ENCODE measurements at regions not wholly inside any gene's neighbourhood (a gene's known extent, or its start where the extent isn't known, plus 50 kb on each side); places are given as distances from the start of the nearest gene placed in this dataset.

DNA sequence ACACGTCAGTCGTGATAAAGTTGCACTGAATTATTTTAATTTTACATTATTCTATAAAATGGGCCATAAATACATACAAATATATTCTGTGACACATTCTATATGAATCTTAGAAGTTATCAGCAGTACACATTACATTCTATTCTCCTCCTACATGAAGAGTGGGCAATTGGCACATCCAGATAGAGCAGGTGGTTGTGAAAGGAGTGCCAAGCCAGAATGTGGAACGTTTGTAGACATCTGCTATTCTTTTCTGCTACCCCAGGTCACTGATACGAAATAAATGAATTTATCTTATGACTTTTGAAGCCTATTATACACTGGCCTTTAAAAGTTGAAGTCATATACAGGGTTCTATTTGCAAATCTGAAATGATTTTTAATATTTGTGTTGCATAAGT lies 373.2 kb downstream of the PCDH17 start:
- no peak for ATAC-seq (ENCODE audit: low read depth in 2 of 2)
- H3K27ac Mint-ChIP-seq: no peak overlapping the region
- H3K27ac ChIP-seq (ENCODE audit: insufficient read depth, low read length, poor library complexity, severe bottlenecking): no peak overlapping the region
- no peak overlapping the region for H3K4me3 Mint-ChIP-seq
- H3K27me3 Mint-ChIP-seq: no peaks in the 10 kb centered on the region
- no peak overlapping the region for H3K4me3 ChIP-seq (ENCODE audit: low read depth, low read length)
- no peaks in the 10 kb centered on the region for H3K36me3 ChIP-seq (ENCODE audit: control insufficient read depth, insufficient read depth, low read length)
- H3K4me1 ChIP-seq (ENCODE audit: control insufficient read depth, insufficient read depth, low read length, poor library complexity, severe bottlenecking): no peaks in the 10 kb centered on the region
- no peaks in the 10 kb centered on the region for H3K27me3 ChIP-seq (ENCODE audit: control insufficient read depth, insufficient read depth, low read length)
- no peak for DNase-seq
- no peaks in the 10 kb centered on the region for H3K36me3 Mint-ChIP-seq
- peaks cover 3 to 6% of the 10 kb centered on the region in 2 experiments for H3K9me3 ChIP-seq (ENCODE audit: control insufficient read depth in 2 of 2, low read length in 2 of 2)
- H3K4me1 Mint-ChIP-seq: no peaks in the 10 kb centered on the region
- H3K9me3 Mint-ChIP-seq: peaks cover 5 to 15% (median 7%) of the 10 kb centered on the region in 7 donors

DNA sequence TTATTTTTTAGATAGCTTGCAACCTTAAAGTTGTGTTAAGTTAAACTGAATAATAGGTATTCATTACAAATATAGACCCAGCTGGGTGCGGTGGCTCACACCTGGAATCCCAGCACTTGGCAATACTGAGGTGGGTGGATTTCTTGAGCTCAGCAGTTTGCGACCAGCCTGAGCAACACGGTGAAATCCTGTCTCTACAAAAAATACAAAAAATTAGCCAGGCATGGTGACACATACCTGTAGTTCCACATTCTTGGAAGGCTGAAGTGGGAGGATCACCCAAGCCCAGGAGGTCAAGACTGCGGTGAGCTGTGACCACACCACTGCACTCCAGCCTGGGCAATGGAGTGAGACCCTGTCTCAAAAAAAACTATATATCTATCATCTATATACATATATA lies 386.5 kb downstream of the PCDH17 start:
- H3K27ac ChIP-seq (ENCODE audit: insufficient read depth, low read length, poor library complexity, severe bottlenecking): no peak overlapping the region
- no peaks in the 10 kb centered on the region for H3K4me1 Mint-ChIP-seq
- H3K27me3 ChIP-seq (ENCODE audit: control insufficient read depth, insufficient read depth, low read length): no peaks in the 10 kb centered on the region
- H3K36me3 Mint-ChIP-seq: no peaks in the 10 kb centered on the region
- H3K9me3 Mint-ChIP-seq: peaks cover 0 to 23% (median 5%) of the 10 kb centered on the region in 7 donors
- no peak overlapping the region for H3K4me3 ChIP-seq (ENCODE audit: low read depth, low read length)
- no peak for DNase-seq
- H3K4me3 Mint-ChIP-seq: no peak overlapping the region
- H3K9me3 ChIP-seq (ENCODE audit: control insufficient read depth in 2 of 2, low read length in 2 of 2): peaks cover 0 to 4% of the 10 kb centered on the region in 2 experiments
- ATAC-seq (ENCODE audit: low read depth in 2 of 2): no peak
- no peaks in the 10 kb centered on the region for H3K27me3 Mint-ChIP-seq
- H3K27ac Mint-ChIP-seq: no peak overlapping the region
- no peaks in the 10 kb centered on the region for H3K36me3 ChIP-seq (ENCODE audit: control insufficient read depth, insufficient read depth, low read length)
- no peaks in the 10 kb centered on the region for H3K4me1 ChIP-seq (ENCODE audit: control insufficient read depth, insufficient read depth, low read length, poor library complexity, severe bottlenecking)

DNA sequence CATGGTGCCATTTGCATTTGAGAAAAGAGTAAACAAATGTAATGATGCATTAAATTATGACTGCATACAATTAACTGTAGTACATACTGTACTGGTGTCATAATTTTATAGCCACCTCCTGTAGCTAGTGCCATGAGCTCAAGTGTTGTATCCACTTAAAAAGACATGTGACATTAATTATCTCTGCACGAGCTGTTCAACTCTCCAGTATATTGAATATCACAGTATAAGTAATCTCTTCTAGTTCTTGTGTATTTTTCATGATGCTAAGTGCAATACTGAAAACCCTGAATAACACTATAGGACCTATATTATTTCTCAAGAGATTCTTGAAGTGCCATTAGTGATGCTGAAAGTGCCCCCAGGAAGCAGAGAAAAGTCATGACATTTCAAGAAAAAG lies 387.3 kb downstream of the PCDH17 start:
- Histone ChIP-seq H3K36me3 (ENCODE audit: control insufficient read depth, insufficient read depth, low read length) (no peaks in the 10 kb centered on the region), H3K4me1 (ENCODE audit: control insufficient read depth, insufficient read depth, low read length, poor library complexity, severe bottlenecking) (no peaks in the 10 kb centered on the region), H3K9me3 (ENCODE audit: control insufficient read depth in 2 of 2, low read length in 2 of 2) (peaks cover 0 to 4% of the 10 kb centered on the region in 2 experiments), H3K4me3 (ENCODE audit: low read depth, low read length) (no peak overlapping the region), H3K27me3 (ENCODE audit: control insufficient read depth, insufficient read depth, low read length) (no peaks in the 10 kb centered on the region), H3K27ac (ENCODE audit: insufficient read depth, low read length, poor library complexity, severe bottlenecking) (no peak overlapping the region)
- Mint-ChIP-seq H3K4me1 (no peaks in the 10 kb centered on the region), H3K4me3 (no peak overlapping the region), H3K27ac (no peak overlapping the region), H3K36me3 (no peaks in the 10 kb centered on the region), H3K27me3 (no peaks in the 10 kb centered on the region), H3K9me3 (peaks cover 0 to 21% (median 6%) of the 10 kb centered on the region in 7 donors)
- no peak for DNase-seq
- ATAC-seq (ENCODE audit: low read depth in 2 of 2): no peak

DNA sequence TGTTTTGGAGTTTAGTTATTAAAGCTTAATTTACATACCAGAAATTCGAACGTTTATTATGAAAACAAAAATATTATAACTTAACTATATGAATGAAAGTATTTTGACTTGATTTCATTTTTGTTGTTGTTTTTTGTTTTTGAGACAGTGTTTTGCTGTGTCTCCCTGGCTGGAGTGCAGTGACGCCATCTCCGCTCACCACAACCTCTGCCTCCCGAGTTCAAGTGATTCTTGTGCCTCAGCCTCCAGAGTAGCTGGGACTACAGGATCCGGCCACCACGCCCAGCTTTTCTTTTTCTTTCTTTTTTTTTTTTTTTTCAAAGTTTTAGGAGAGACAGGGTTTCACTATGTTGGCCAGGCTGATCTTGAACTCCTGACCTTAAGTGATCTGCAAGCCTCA lies 392.6 kb downstream of the PCDH17 start:
- ATAC-seq (ENCODE audit: low read depth in 2 of 2): no peak
- H3K4me1 ChIP-seq (ENCODE audit: control insufficient read depth, insufficient read depth, low read length, poor library complexity, severe bottlenecking): no peaks in the 10 kb centered on the region
- no peak overlapping the region for H3K27ac ChIP-seq (ENCODE audit: insufficient read depth, low read length, poor library complexity, severe bottlenecking)
- H3K4me3 Mint-ChIP-seq: no peak overlapping the region
- H3K9me3 Mint-ChIP-seq: peaks cover 0 to 29% (median 5%) of the 10 kb centered on the region in 7 donors
- H3K36me3 ChIP-seq (ENCODE audit: control insufficient read depth, insufficient read depth, low read length): no peaks in the 10 kb centered on the region
- no peak for DNase-seq
- H3K4me3 ChIP-seq (ENCODE audit: low read depth, low read length): no peak overlapping the region
- no peaks in the 10 kb centered on the region for H3K4me1 Mint-ChIP-seq
- H3K27me3 Mint-ChIP-seq: no peaks in the 10 kb centered on the region
- H3K36me3 Mint-ChIP-seq: no peaks in the 10 kb centered on the region
- H3K27ac Mint-ChIP-seq: no peak overlapping the region
- no peaks in the 10 kb centered on the region for H3K9me3 ChIP-seq (ENCODE audit: control insufficient read depth in 2 of 2, low read length in 2 of 2)
- no peaks in the 10 kb centered on the region for H3K27me3 ChIP-seq (ENCODE audit: control insufficient read depth, insufficient read depth, low read length)

DNA sequence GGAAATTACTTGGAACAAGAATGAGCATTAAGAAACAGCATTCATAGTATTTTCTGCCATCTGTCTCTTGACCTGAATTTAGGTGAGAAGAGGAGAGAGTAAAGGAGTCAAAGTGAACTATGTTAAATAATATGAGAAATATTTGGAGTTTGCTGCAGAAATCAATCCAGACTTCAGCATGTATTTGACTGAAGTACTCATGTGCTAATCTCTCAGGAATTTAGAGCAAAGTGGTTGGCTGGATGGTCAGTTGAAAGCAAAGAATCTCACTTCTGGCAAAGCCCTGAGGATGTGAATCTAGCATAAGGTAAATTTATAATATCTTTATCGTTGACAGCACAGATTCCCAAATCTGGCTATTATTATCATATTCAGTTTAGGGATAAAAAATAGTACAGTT lies 394.3 kb downstream of the PCDH17 start:
- ATAC-seq (ENCODE audit: low read depth in 2 of 2) (no peak), DNase-seq (no peak)
- H3K27ac Mint-ChIP-seq: no peak overlapping the region
- H3K9me3 Mint-ChIP-seq: peaks cover 0 to 29% (median 5%) of the 10 kb centered on the region in 7 donors
- no peaks in the 10 kb centered on the region for H3K36me3 ChIP-seq (ENCODE audit: control insufficient read depth, insufficient read depth, low read length)
- no peaks in the 10 kb centered on the region for H3K27me3 Mint-ChIP-seq
- no peaks in the 10 kb centered on the region for H3K4me1 ChIP-seq (ENCODE audit: control insufficient read depth, insufficient read depth, low read length, poor library complexity, severe bottlenecking)
- no peaks in the 10 kb centered on the region for H3K36me3 Mint-ChIP-seq
- no peak overlapping the region for H3K4me3 Mint-ChIP-seq
- H3K4me3 ChIP-seq (ENCODE audit: low read depth, low read length): no peak overlapping the region
- no peaks in the 10 kb centered on the region for H3K4me1 Mint-ChIP-seq
- no peaks in the 10 kb centered on the region for H3K27me3 ChIP-seq (ENCODE audit: control insufficient read depth, insufficient read depth, low read length)
- no peak overlapping the region for H3K27ac ChIP-seq (ENCODE audit: insufficient read depth, low read length, poor library complexity, severe bottlenecking)
- no peaks in the 10 kb centered on the region for H3K9me3 ChIP-seq (ENCODE audit: control insufficient read depth in 2 of 2, low read length in 2 of 2)

DNA sequence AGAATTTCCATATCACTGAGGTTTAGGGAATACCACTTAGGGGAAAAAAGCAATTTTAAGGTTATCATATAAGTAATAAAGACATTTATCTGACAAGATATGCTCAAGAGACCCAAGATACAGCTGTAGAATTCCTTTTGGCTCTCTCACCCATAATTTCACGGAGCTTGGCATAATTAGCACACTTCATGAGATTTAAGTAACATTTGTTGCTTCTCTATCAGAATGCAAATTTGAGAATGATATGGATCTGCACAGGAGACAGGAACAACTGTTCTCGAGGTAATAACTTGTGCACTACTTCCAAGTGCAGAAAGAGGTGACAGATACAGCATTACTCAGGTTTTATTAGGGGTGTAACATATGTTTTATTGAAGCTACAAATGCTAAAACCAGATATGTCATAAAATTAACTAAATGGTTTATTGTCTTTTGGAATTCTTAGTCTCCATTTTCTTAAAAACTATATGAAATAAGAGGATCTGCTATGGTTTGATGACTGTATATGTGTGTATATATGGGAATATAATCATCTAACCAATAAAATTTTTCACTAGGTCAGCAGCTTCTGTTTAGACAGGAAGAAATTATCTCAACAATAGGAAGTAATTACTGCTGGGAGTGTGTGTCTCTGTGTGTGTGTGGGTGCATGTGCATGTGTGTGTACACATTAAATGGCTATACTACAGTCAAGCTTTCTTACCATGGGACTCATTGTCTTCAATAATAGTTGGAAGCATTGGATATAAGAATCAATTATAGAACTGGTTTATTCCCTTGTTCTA lies 401.3 kb downstream of the PCDH17 start:
- H3K36me3 Mint-ChIP-seq: no peaks in the 10 kb centered on the region
- H3K27ac Mint-ChIP-seq: no peak overlapping the region
- H3K4me1 Mint-ChIP-seq: no peaks in the 10 kb centered on the region
- Histone ChIP-seq H3K27me3 (ENCODE audit: control insufficient read depth, insufficient read depth, low read length) (no peaks in the 10 kb centered on the region), H3K4me1 (ENCODE audit: control insufficient read depth, insufficient read depth, low read length, poor library complexity, severe bottlenecking) (no peaks in the 10 kb centered on the region), H3K9me3 (ENCODE audit: control insufficient read depth in 2 of 2, low read length in 2 of 2) (no peaks in the 10 kb centered on the region), H3K36me3 (ENCODE audit: control insufficient read depth, insufficient read depth, low read length) (no peaks in the 10 kb centered on the region), H3K4me3 (ENCODE audit: low read depth, low read length) (no peak overlapping the region), H3K27ac (ENCODE audit: insufficient read depth, low read length, poor library complexity, severe bottlenecking) (no peak overlapping the region)
- no peaks in the 10 kb centered on the region for H3K27me3 Mint-ChIP-seq
- ATAC-seq (ENCODE audit: low read depth in 2 of 2) (no peak), DNase-seq (no peak)
- H3K9me3 Mint-ChIP-seq: peaks cover 0 to 17% (median 4%) of the 10 kb centered on the region in 7 donors
- H3K4me3 Mint-ChIP-seq: no peak overlapping the region

DNA sequence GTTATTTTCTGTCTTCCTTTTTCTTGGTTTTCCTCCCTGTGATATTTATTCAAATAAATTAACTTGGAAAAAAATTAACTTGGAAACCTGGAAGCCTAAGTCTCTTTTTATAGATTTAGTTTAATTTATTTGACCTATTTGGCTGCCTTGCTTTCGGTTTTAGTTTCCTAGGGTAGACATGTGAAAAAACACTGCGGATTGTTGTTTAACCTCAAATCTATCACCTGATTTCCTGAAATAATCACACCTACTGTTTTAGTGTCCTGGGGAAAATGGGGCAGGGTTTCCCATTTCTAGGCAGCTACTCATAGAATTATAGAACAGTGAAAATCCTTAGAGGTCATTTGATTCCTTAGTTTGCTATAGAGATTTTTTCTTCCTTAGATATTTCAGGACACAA lies 412.4 kb downstream of the PCDH17 start:
- no peaks in the 10 kb centered on the region for H3K36me3 Mint-ChIP-seq
- ATAC-seq (ENCODE audit: low read depth in 2 of 2): no peak
- no peak overlapping the region for H3K27ac Mint-ChIP-seq
- no peak overlapping the region for H3K4me3 Mint-ChIP-seq
- no peaks in the 10 kb centered on the region for H3K27me3 Mint-ChIP-seq
- DNase-seq: no peak
- Histone ChIP-seq H3K9me3 (ENCODE audit: control insufficient read depth in 2 of 2, low read length in 2 of 2) (no peaks in the 10 kb centered on the region), H3K4me1 (ENCODE audit: control insufficient read depth, insufficient read depth, low read length, poor library complexity, severe bottlenecking) (no peaks in the 10 kb centered on the region), H3K27ac (ENCODE audit: insufficient read depth, low read length, poor library complexity, severe bottlenecking) (no peak overlapping the region), H3K36me3 (ENCODE audit: control insufficient read depth, insufficient read depth, low read length) (no peaks in the 10 kb centered on the region), H3K4me3 (ENCODE audit: low read depth, low read length) (no peak overlapping the region), H3K27me3 (ENCODE audit: control insufficient read depth, insufficient read depth, low read length) (no peaks in the 10 kb centered on the region)
- H3K9me3 Mint-ChIP-seq: peaks cover 0 to 22% (median 3%) of the 10 kb centered on the region in 7 donors
- no peaks in the 10 kb centered on the region for H3K4me1 Mint-ChIP-seq

DNA sequence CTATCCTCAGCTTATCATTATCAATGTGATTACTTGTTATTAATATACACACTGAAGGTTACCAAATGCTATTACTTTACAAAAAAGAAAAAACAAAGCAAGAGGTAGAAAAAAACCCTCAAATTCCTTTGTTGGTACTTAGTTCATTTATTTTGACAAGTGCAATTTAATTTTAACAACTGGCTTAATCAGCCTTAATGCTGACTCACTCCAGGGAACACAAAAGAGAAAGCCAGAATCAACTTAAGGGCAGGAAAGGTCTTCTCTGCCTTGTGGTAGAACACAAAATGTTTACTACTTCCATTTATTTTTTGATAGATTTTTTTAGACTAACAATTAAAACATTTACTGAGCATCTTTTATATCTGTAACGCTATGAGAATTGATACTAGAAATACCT lies 417.1 kb downstream of the PCDH17 start:
- Histone ChIP-seq H3K9me3 (ENCODE audit: control insufficient read depth in 2 of 2, low read length in 2 of 2) (peaks cover 0 to 11% of the 10 kb centered on the region in 2 experiments), H3K27ac (ENCODE audit: insufficient read depth, low read length, poor library complexity, severe bottlenecking) (no peak overlapping the region), H3K4me3 (ENCODE audit: low read depth, low read length) (no peak overlapping the region), H3K36me3 (ENCODE audit: control insufficient read depth, insufficient read depth, low read length) (no peaks in the 10 kb centered on the region), H3K4me1 (ENCODE audit: control insufficient read depth, insufficient read depth, low read length, poor library complexity, severe bottlenecking) (no peaks in the 10 kb centered on the region), H3K27me3 (ENCODE audit: control insufficient read depth, insufficient read depth, low read length) (no peaks in the 10 kb centered on the region)
- Mint-ChIP-seq H3K27me3 (no peaks in the 10 kb centered on the region), H3K36me3 (no peaks in the 10 kb centered on the region), H3K4me3 (no peak overlapping the region), H3K9me3 (peaks cover 1 to 22% (median 5%) of the 10 kb centered on the region in 7 donors), H3K27ac (no peak overlapping the region), H3K4me1 (no peaks in the 10 kb centered on the region)
- no peak for ATAC-seq (ENCODE audit: low read depth in 2 of 2)
- no peak for DNase-seq
